Frontal cortex (tissue), 3 donors: ENCODE measurements at regions not wholly inside any gene's neighbourhood (a gene's known extent, or its start where the extent isn't known, plus 50 kb on each side); places are given as distances from the start of the nearest gene placed in this dataset.

Source experiments
- DNase-seq, 2 donors: peaks; one replicate each; pipeline ENCODE4 v3.0.0; 2012; ENCODE audit warnings: low spot score in 2 of 2
- FAIRE-seq: peaks from 2 replicates; lab custom pipeline; 2012; peaks lifted over from hg19 to GRCh38; lab: Jason Lieb, UNC
- donor health status: control.
- donor health status: control.
- donor health status: control.

- DNase-seq = no peak
- FAIRE-seq = no peak
These were observed 314.9 kb downstream of the MRPL39 start for GRCh38 chr21:25292396-25292795.

- FAIRE-seq (no peak), DNase-seq (no peak)
These were observed 323.6 kb downstream of the MRPL39 start for GRCh38 chr21:25283720-25284119.

- DNase-seq (no peak), FAIRE-seq (no peak)
These were observed 326.1 kb downstream of the MRPL39 start for GRCh38 chr21:25281134-25281533.

- DNase-seq (no peak), FAIRE-seq (no peak)
These were observed 327.2 kb downstream of the MRPL39 start for GRCh38 chr21:25280061-25280460.

- FAIRE-seq = no peak
- DNase-seq = no peak
These were observed 333.3 kb downstream of the MRPL39 start for GRCh38 chr21:25273959-25274358.

- FAIRE-seq (no peak), DNase-seq (no peak)
These were observed 352.6 kb downstream of the MRPL39 start for GRCh38 chr21:25254491-25255174.

GRCh38 chr21:25246546-25246945 lies 360.7 kb downstream of the MRPL39 start:
- no peak for DNase-seq

GRCh38 chr21:25244735-25245134 lies 362.5 kb downstream of the MRPL39 start:
- DNase-seq (no peak), FAIRE-seq (peak; percentile 87)

More at GRCh38 chr21:25246546-25246945, 360.7 kb downstream of the MRPL39 start:
- FAIRE-seq = no peak

GRCh38 chr21:25243808-25244207 lies 363.5 kb downstream of the MRPL39 start:
- no peak for FAIRE-seq
- no peak for DNase-seq

GRCh38 chr21:25240974-25241373 lies 366.3 kb downstream of the MRPL39 start:
- DNase-seq (no peak), FAIRE-seq (no peak)

- DNase-seq (no peak), FAIRE-seq (no peak)
These were observed 372.2 kb downstream of the MRPL39 start for GRCh38 chr21:25234857-25235801.

GRCh38 chr21:25220954-25221353 lies 386.3 kb downstream of the MRPL39 start:
- DNase-seq (no peak), FAIRE-seq (no peak)

GRCh38 chr21:25220169-25220568 lies 387.1 kb downstream of the MRPL39 start:
- FAIRE-seq = no peak
- no peak for DNase-seq

GRCh38 chr21:25215698-25216384 lies 391.4 kb downstream of the MRPL39 start:
- no peak for FAIRE-seq
- no peak for DNase-seq

- no peak for FAIRE-seq
- no peak for DNase-seq
These were observed 392.6 kb downstream of the MRPL39 start for GRCh38 chr21:25214676-25215075.

GRCh38 chr21:25199944-25200343 lies 407.3 kb downstream of the MRPL39 start:
- no peak for FAIRE-seq
- DNase-seq = no peak

- DNase-seq (no peak), FAIRE-seq (no peak)
These were observed 416.1 kb downstream of the MRPL39 start for GRCh38 chr21:25191141-25191540.

GRCh38 chr21:25189497-25189896 lies 417.8 kb downstream of the MRPL39 start:
- no peak for FAIRE-seq
- DNase-seq = no peak

- DNase-seq = no peak
- FAIRE-seq = no peak
These were observed 418.6 kb downstream of the MRPL39 start for GRCh38 chr21:25188677-25189079.

GRCh38 chr21:25186273-25186672 lies 421.0 kb downstream of the MRPL39 start:
- no peak for DNase-seq
- no peak for FAIRE-seq

GRCh38 chr21:25183577-25183976 lies 423.7 kb downstream of the MRPL39 start:
- FAIRE-seq = no peak
- DNase-seq = no peak
